SK-N-MC (cell line): ENCODE measurements at regions not wholly inside any gene's neighbourhood (a gene's known extent, or its start where the extent isn't known, plus 50 kb on each side); places are given as distances from the start of the nearest gene placed in this dataset.

Experiments used
- DNase-seq: peaks from one replicate; pipeline ENCODE4 v3.0.0-alpha.2; 2011; ENCODE audit warnings: low read depth, low spot score
- H3K27ac ChIP-seq: fragments of 200-600 bp; sonication (generic); 2 replicates; pipeline ENCODE4 v1.5.1; 2016; ENCODE audit warnings: mixed run types
- H3K36me3 ChIP-seq: fragments of 200-600 bp; sonication (generic); 2 replicates; pipeline ENCODE4 v1.6.1; 2017; ENCODE audit warnings: antibody characterized with exemption, low read length, mixed read lengths; ENCODE audit not compliant: insufficient read depth
- H3K4me3 ChIP-seq: fragments of 200-600 bp; sonication (generic); 2 replicates; pipeline ENCODE4 v1.5.1; 2016
- H3K9ac ChIP-seq: fragments of 200-600 bp; sonication (generic); 2 replicates; pipeline ENCODE4 v1.8.0; 2017; ENCODE audit warnings: mixed run types, mixed read lengths; ENCODE audit not compliant: insufficient read length
- H3K9me3 ChIP-seq: fragments of 200-600 bp; sonication (generic); 2 replicates; pipeline ENCODE4 v1.6.1; 2017; ENCODE audit warnings: low read depth, mild to moderate bottlenecking, antibody characterized with exemption, low read length, moderate library complexity, mixed read lengths
- EZH2 ChIP-seq: fragments of 200-600 bp; sonication (generic); IDR thresholded peaks from one replicate; pipeline ENCODE4 v1.6.1; 2017; ENCODE audit warnings: antibody characterized with exemption
- FOXP2 ChIP-seq: optimal IDR thresholded peaks from 2 replicates; pipeline ENCODE3; 2011; ENCODE audit warnings: mild to moderate bottlenecking, moderate library complexity; ENCODE audit not compliant: insufficient read depth; ENCODE audit errors: extremely low read length, control extremely low read depth
- POLR2AphosphoS5 ChIP-seq: IDR thresholded peaks from 2 replicates; pipeline ENCODE4 v1.6.1; 2012; ENCODE audit warnings: mild to moderate bottlenecking, low read depth, low read length, borderline replicate concordance

- Histone ChIP-seq H3K36me3 (no peaks in the 10 kb centered on the region), H3K9ac (no peak overlapping the region), H3K4me3 (no peak overlapping the region), H3K27ac (peak overlapping the region; percentile 1; the same call in 1 of the 2 replicates), H3K9me3 (no peaks in the 10 kb centered on the region)
- DNase-seq = no peak
- no peak for TF ChIP-seq POLR2AphosphoS5
- TF ChIP-seq FOXP2 = no peak
- no peak for TF ChIP-seq EZH2
Observed at GRCh38 chr2:163187995-163188655, 349.6 kb upstream of the KCNH7 start.

- no peak overlapping the region for H3K4me3 ChIP-seq
- H3K9ac ChIP-seq = no peak overlapping the region
- TF ChIP-seq POLR2AphosphoS5 (no peak), EZH2 (no peak)
- no peak for DNase-seq
- H3K9me3 ChIP-seq = no peaks in the 10 kb centered on the region
- no peak overlapping the region for H3K27ac ChIP-seq
- no peaks in the 10 kb centered on the region for H3K36me3 ChIP-seq
Observed at GRCh38 chr2:163187119-163187518, 348.6 kb upstream of the KCNH7 start.

- no peak for TF ChIP-seq EZH2
- TF ChIP-seq FOXP2 = no peak
- no peak; the same call in 1 of the 2 replicates for TF ChIP-seq POLR2AphosphoS5
- no peaks in the 10 kb centered on the region for H3K36me3 ChIP-seq
- no peak overlapping the region for H3K9ac ChIP-seq
- DNase-seq = no peak
- no peaks in the 10 kb centered on the region for H3K9me3 ChIP-seq
- H3K27ac ChIP-seq = peak overlapping the region; percentile 10; the same call in 1 of the 2 replicates
- peak overlapping the region; percentile 12; the same call in 1 of the 2 replicates for H3K4me3 ChIP-seq
Observed at GRCh38 chr2:163185160-163185559, 346.6 kb upstream of the KCNH7 start.

GRCh38 chr2:163182764-163183354 lies 344.3 kb upstream of the KCNH7 start:
- no peak for DNase-seq
- Histone ChIP-seq H3K9me3 (no peaks in the 10 kb centered on the region), H3K27ac (no peak overlapping the region), H3K4me3 (no peak overlapping the region), H3K36me3 (no peaks in the 10 kb centered on the region), H3K9ac (no peak overlapping the region)
- TF ChIP-seq FOXP2 (no peak), POLR2AphosphoS5 (no peak), EZH2 (no peak)

GRCh38 chr2:163177592-163177991 lies 339.0 kb upstream of the KCNH7 start:
- DNase-seq = no peak
- no peak overlapping the region for H3K9ac ChIP-seq
- TF ChIP-seq FOXP2 (no peak), POLR2AphosphoS5 (no peak), EZH2 (no peak)
- no peak overlapping the region for H3K4me3 ChIP-seq
- no peaks in the 10 kb centered on the region for H3K36me3 ChIP-seq
- no peaks in the 10 kb centered on the region for H3K9me3 ChIP-seq
- H3K27ac ChIP-seq = 0 out of 2 replicates have a peak overlapping the region, but pooled peaks have one; percentile 15

GRCh38 chr2:163175294-163175693 lies 336.7 kb upstream of the KCNH7 start:
- no peak for DNase-seq

GRCh38 chr2:163173591-163173990 lies 335.0 kb upstream of the KCNH7 start:
- Histone ChIP-seq H3K9me3 (no peaks in the 10 kb centered on the region), H3K4me3 (no peak overlapping the region), H3K36me3 (no peaks in the 10 kb centered on the region), H3K27ac (no peak overlapping the region), H3K9ac (no peak overlapping the region)
- TF ChIP-seq EZH2 (no peak), POLR2AphosphoS5 (no peak), FOXP2 (no peak)
- no peak for DNase-seq

More at GRCh38 chr2:163175294-163175693, 336.7 kb upstream of the KCNH7 start:
- no peak overlapping the region for H3K4me3 ChIP-seq
- TF ChIP-seq POLR2AphosphoS5 = no peak
- no peak for TF ChIP-seq FOXP2
- H3K36me3 ChIP-seq = no peaks in the 10 kb centered on the region
- H3K9me3 ChIP-seq = no peaks in the 10 kb centered on the region
- H3K27ac ChIP-seq = no peak overlapping the region
- H3K9ac ChIP-seq = no peak overlapping the region

GRCh38 chr2:163171786-163172530 lies 333.4 kb upstream of the KCNH7 start:
- Histone ChIP-seq H3K27ac (no peak overlapping the region), H3K9ac (no peak overlapping the region), H3K4me3 (no peak overlapping the region), H3K36me3 (no peaks in the 10 kb centered on the region), H3K9me3 (no peaks in the 10 kb centered on the region)
- no peak for DNase-seq
- TF ChIP-seq EZH2 (no peak), FOXP2 (no peak), POLR2AphosphoS5 (no peak)
